ENCODE measurements at regions not wholly inside any gene's neighbourhood (a gene's known extent, or its start where the extent isn't known, plus 50 kb on each side); places are given as distances from the start of the nearest gene placed in this dataset.

DNA sequence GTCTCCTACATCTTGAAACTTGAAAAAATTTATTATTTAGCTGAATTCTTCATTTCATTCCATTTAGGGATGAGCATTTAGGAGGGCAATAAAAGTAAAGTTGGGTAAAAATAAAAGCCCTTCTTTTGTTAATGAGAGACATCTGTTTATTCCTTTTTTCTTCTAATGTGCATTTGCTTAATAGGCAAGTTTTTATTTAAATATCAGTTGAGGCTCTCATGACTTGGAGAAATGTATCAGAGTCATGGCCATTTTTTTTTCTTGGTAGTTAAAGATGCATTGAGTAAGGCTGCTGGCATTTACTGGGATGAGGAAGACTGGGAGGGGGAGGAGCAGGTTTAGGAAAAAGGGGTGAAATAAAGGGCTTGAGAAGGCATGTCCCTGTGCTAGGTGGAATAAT, 609.9 kb upstream of the TMEM132C start:
- Histone ChIP-seq H3K9me3 (ENCODE audit: control insufficient read depth in 2 of 2, insufficient read depth in 1 of 2, low read depth in 1 of 2, low read length in 1 of 2) (peaks cover 0 to 6% of the 10 kb centered on the region in 2 donors), H3K27ac (ENCODE audit: low read depth in 2 of 2, low read length in 1 of 2) (no peak overlapping the region), H3K4me3 (ENCODE audit: low read depth in 1 of 2, low read length in 2 of 2) (no peak overlapping the region), H3K36me3 (ENCODE audit: control insufficient read depth in 2 of 2, insufficient read depth in 2 of 2, low read length in 1 of 2) (no peaks in the 10 kb centered on the region), H3K4me1 (ENCODE audit: control insufficient read depth in 2 of 2, insufficient read depth in 2 of 2, low read length in 1 of 2) (no peaks in the 10 kb centered on the region), H3K27me3 (ENCODE audit: control insufficient read depth in 1 of 2, insufficient read depth in 2 of 2, low read length in 2 of 2) (no peaks in the 10 kb centered on the region)

GRCh38 chr12:127660961-127661360, 606.0 kb upstream of the TMEM132C start:
- H3K9me3 ChIP-seq (ENCODE audit: control insufficient read depth in 2 of 2, insufficient read depth in 1 of 2, low read depth in 1 of 2, low read length in 1 of 2) = peaks cover 0 to 6% of the 10 kb centered on the region in 2 donors
- WGBS, 2 donors = 38 to 47% methylated on average over 2 of the region's 2 CpGs
- no peak overlapping the region for H3K4me3 ChIP-seq (ENCODE audit: low read depth in 1 of 2, low read length in 2 of 2)
- H3K27me3 ChIP-seq (ENCODE audit: control insufficient read depth in 1 of 2, insufficient read depth in 2 of 2, low read length in 2 of 2) = no peaks in the 10 kb centered on the region
- no peaks in the 10 kb centered on the region for H3K4me1 ChIP-seq (ENCODE audit: control insufficient read depth in 2 of 2, insufficient read depth in 2 of 2, low read length in 1 of 2)
- no peak overlapping the region for H3K27ac ChIP-seq (ENCODE audit: low read depth in 2 of 2, low read length in 1 of 2)
- no peaks in the 10 kb centered on the region for H3K36me3 ChIP-seq (ENCODE audit: control insufficient read depth in 2 of 2, insufficient read depth in 2 of 2, low read length in 1 of 2)

DNA sequence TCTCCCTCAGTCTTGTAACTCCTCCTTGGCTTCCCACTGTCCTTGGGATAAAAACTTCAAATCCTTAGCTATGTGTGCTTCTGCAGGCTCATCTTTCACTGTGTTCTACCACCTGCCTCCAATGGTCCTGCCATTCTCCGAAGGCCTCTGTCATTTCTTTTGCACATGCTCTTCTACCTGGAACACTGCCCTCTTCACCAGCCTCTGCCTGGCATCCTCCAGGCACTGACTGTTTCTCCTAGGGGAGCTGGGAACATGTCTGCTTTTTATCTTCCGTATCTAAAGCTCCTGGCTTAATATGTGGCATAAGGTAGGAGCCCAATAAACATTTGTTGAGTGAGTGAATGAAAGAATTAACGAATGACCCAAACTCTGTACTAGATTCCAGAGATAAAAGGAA, 603.3 kb upstream of the TMEM132C start:
- no peaks in the 10 kb centered on the region for H3K4me1 ChIP-seq (ENCODE audit: control insufficient read depth in 2 of 2, insufficient read depth in 2 of 2, low read length in 1 of 2)
- H3K27me3 ChIP-seq (ENCODE audit: control insufficient read depth in 1 of 2, insufficient read depth in 2 of 2, low read length in 2 of 2) = no peaks in the 10 kb centered on the region
- 73 to 74% methylated on average over 3 of the region's 3 CpGs for WGBS, 2 donors
- H3K9me3 ChIP-seq (ENCODE audit: control insufficient read depth in 2 of 2, insufficient read depth in 1 of 2, low read depth in 1 of 2, low read length in 1 of 2) = no peaks in the 10 kb centered on the region
- no peak overlapping the region for H3K27ac ChIP-seq (ENCODE audit: low read depth in 2 of 2, low read length in 1 of 2)
- no peak overlapping the region for H3K4me3 ChIP-seq (ENCODE audit: low read depth in 1 of 2, low read length in 2 of 2)
- H3K36me3 ChIP-seq (ENCODE audit: control insufficient read depth in 2 of 2, insufficient read depth in 2 of 2, low read length in 1 of 2) = no peaks in the 10 kb centered on the region

DNA sequence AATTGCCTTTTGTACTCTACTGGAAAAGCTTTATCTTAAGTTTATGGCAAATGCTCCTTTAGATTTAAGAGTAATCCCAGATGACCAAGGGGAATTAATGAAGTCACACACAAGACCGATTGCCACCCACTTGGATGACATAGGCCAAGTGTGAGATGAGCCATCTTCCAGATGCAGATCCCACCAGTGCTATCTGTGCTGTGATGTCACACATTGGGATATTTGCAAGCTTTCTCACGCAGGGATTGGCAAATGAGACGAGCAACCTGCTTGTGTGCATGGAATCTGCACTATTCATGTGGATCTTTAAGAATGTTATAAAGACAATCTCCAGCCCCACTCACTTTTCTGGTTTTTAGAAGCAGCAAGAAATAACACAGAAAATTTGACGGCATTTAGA, 602.1 kb upstream of the TMEM132C start:
- Histone ChIP-seq H3K27ac (ENCODE audit: low read depth in 2 of 2, low read length in 1 of 2) (no peak overlapping the region), H3K27me3 (ENCODE audit: control insufficient read depth in 1 of 2, insufficient read depth in 2 of 2, low read length in 2 of 2) (no peaks in the 10 kb centered on the region), H3K36me3 (ENCODE audit: control insufficient read depth in 2 of 2, insufficient read depth in 2 of 2, low read length in 1 of 2) (no peaks in the 10 kb centered on the region), H3K9me3 (ENCODE audit: control insufficient read depth in 2 of 2, insufficient read depth in 1 of 2, low read depth in 1 of 2, low read length in 1 of 2) (no peaks in the 10 kb centered on the region), H3K4me1 (ENCODE audit: control insufficient read depth in 2 of 2, insufficient read depth in 2 of 2, low read length in 1 of 2) (no peaks in the 10 kb centered on the region), H3K4me3 (ENCODE audit: low read depth in 1 of 2, low read length in 2 of 2) (no peak overlapping the region)
- 70 to 76% methylated on average over 4 of the region's 4 CpGs for WGBS, 2 donors

GRCh38 chr12:127667131-127667685, 599.8 kb upstream of the TMEM132C start:
- 63 to 64% methylated on average over 3 of the region's 3 CpGs for WGBS, 2 donors
- Histone ChIP-seq H3K36me3 (ENCODE audit: control insufficient read depth in 2 of 2, insufficient read depth in 2 of 2, low read length in 1 of 2) (no peaks in the 10 kb centered on the region), H3K27me3 (ENCODE audit: control insufficient read depth in 1 of 2, insufficient read depth in 2 of 2, low read length in 2 of 2) (no peaks in the 10 kb centered on the region)

DNA sequence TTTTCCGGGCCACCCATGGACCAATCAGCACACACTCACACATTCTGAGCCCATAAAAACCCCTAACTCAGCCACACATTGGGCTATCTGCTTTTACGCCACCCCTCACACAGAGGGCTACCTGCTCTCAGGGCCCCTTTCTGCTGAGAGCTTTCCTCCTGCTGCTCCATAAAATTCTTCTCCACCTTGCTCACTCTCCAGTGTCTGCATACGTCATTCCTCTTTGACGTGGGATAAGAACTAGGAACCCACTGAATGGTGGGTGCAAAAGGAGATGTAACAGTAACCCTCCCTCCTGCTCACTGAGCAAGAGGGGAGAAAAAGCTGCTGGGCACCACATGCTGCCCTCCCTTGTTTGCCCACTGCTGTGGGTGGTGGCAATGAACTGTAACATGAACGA, 596.7 kb upstream of the TMEM132C start:
- no peaks in the 10 kb centered on the region for H3K27me3 ChIP-seq (ENCODE audit: control insufficient read depth in 1 of 2, insufficient read depth in 2 of 2, low read length in 2 of 2)
- H3K9me3 ChIP-seq (ENCODE audit: control insufficient read depth in 2 of 2, insufficient read depth in 1 of 2, low read depth in 1 of 2, low read length in 1 of 2) = no peaks in the 10 kb centered on the region
- H3K36me3 ChIP-seq (ENCODE audit: control insufficient read depth in 2 of 2, insufficient read depth in 2 of 2, low read length in 1 of 2) = no peaks in the 10 kb centered on the region
- WGBS, 2 donors = 90 to 91% methylated on average over 5 of the region's 5 CpGs
- H3K4me1 ChIP-seq (ENCODE audit: control insufficient read depth in 2 of 2, insufficient read depth in 2 of 2, low read length in 1 of 2) = no peaks in the 10 kb centered on the region
- H3K4me3 ChIP-seq (ENCODE audit: low read depth in 1 of 2, low read length in 2 of 2) = no peak overlapping the region
- no peak overlapping the region for H3K27ac ChIP-seq (ENCODE audit: low read depth in 2 of 2, low read length in 1 of 2)

More at GRCh38 chr12:127667131-127667685, 599.8 kb upstream of the TMEM132C start:
- Histone ChIP-seq H3K4me1 (ENCODE audit: control insufficient read depth in 2 of 2, insufficient read depth in 2 of 2, low read length in 1 of 2) (no peaks in the 10 kb centered on the region), H3K4me3 (ENCODE audit: low read depth in 1 of 2, low read length in 2 of 2) (no peak overlapping the region), H3K27ac (ENCODE audit: low read depth in 2 of 2, low read length in 1 of 2) (no peak overlapping the region), H3K9me3 (ENCODE audit: control insufficient read depth in 2 of 2, insufficient read depth in 1 of 2, low read depth in 1 of 2, low read length in 1 of 2) (no peaks in the 10 kb centered on the region)

DNA sequence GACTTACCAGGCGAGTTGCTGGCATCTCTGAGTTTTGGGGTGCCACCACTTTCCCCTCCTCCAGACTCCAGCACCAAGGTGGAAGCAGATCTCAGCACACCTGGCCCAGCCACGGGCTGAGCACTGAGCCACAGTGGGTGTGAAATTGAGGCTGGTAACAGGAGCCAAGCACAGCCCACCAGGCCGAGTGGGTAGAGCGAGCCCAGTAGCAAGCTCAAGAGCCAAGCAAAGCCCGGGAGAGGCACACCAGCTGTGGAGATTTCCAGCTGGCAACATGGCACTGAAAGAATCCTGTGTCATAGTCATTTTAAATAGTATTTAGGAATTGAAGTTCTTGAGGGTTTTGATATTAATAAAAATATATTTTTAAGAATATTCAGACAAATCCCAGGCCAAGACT, 596.2 kb upstream of the TMEM132C start:
- H3K4me3 ChIP-seq (ENCODE audit: low read depth in 1 of 2, low read length in 2 of 2) = no peak overlapping the region
- H3K27me3 ChIP-seq (ENCODE audit: control insufficient read depth in 1 of 2, insufficient read depth in 2 of 2, low read length in 2 of 2) = no peaks in the 10 kb centered on the region
- no peaks in the 10 kb centered on the region for H3K4me1 ChIP-seq (ENCODE audit: control insufficient read depth in 2 of 2, insufficient read depth in 2 of 2, low read length in 1 of 2)
- no peaks in the 10 kb centered on the region for H3K9me3 ChIP-seq (ENCODE audit: control insufficient read depth in 2 of 2, insufficient read depth in 1 of 2, low read depth in 1 of 2, low read length in 1 of 2)
- WGBS, 2 donors = 81 to 84% methylated on average over 5 of the region's 5 CpGs
- no peak overlapping the region for H3K27ac ChIP-seq (ENCODE audit: low read depth in 2 of 2, low read length in 1 of 2)
- H3K36me3 ChIP-seq (ENCODE audit: control insufficient read depth in 2 of 2, insufficient read depth in 2 of 2, low read length in 1 of 2) = no peaks in the 10 kb centered on the region

- H3K27ac ChIP-seq (ENCODE audit: low read depth in 2 of 2, low read length in 1 of 2) = no peak overlapping the region
- no peaks in the 10 kb centered on the region for H3K9me3 ChIP-seq (ENCODE audit: control insufficient read depth in 2 of 2, insufficient read depth in 1 of 2, low read depth in 1 of 2, low read length in 1 of 2)
- H3K36me3 ChIP-seq (ENCODE audit: control insufficient read depth in 2 of 2, insufficient read depth in 2 of 2, low read length in 1 of 2) = no peaks in the 10 kb centered on the region
- 80 to 82% methylated on average over 6 of the region's 6 CpGs for WGBS, 2 donors
- no peak overlapping the region for H3K4me3 ChIP-seq (ENCODE audit: low read depth in 1 of 2, low read length in 2 of 2)
- H3K4me1 ChIP-seq (ENCODE audit: control insufficient read depth in 2 of 2, insufficient read depth in 2 of 2, low read length in 1 of 2) = no peaks in the 10 kb centered on the region
- H3K27me3 ChIP-seq (ENCODE audit: control insufficient read depth in 1 of 2, insufficient read depth in 2 of 2, low read length in 2 of 2) = no peaks in the 10 kb centered on the region
These were observed 591.0 kb upstream of the TMEM132C start for GRCh38 chr12:127675936-127676335.

GRCh38 chr12:127677537-127678131, 589.3 kb upstream of the TMEM132C start:
- H3K27me3 ChIP-seq (ENCODE audit: control insufficient read depth in 1 of 2, insufficient read depth in 2 of 2, low read length in 2 of 2) = no peaks in the 10 kb centered on the region
- no peaks in the 10 kb centered on the region for H3K36me3 ChIP-seq (ENCODE audit: control insufficient read depth in 2 of 2, insufficient read depth in 2 of 2, low read length in 1 of 2)
- no peak overlapping the region for H3K27ac ChIP-seq (ENCODE audit: low read depth in 2 of 2, low read length in 1 of 2)
- WGBS, 2 donors = 27 to 28% methylated on average over 10 of the region's 10 CpGs
- H3K4me3 ChIP-seq (ENCODE audit: low read depth in 1 of 2, low read length in 2 of 2) = no peak overlapping the region
- no peaks in the 10 kb centered on the region for H3K9me3 ChIP-seq (ENCODE audit: control insufficient read depth in 2 of 2, insufficient read depth in 1 of 2, low read depth in 1 of 2, low read length in 1 of 2)
- no peaks in the 10 kb centered on the region for H3K4me1 ChIP-seq (ENCODE audit: control insufficient read depth in 2 of 2, insufficient read depth in 2 of 2, low read length in 1 of 2)

- H3K36me3 ChIP-seq (ENCODE audit: control insufficient read depth in 2 of 2, insufficient read depth in 2 of 2, low read length in 1 of 2) = no peaks in the 10 kb centered on the region
- H3K4me1 ChIP-seq (ENCODE audit: control insufficient read depth in 2 of 2, insufficient read depth in 2 of 2, low read length in 1 of 2) = no peaks in the 10 kb centered on the region
- H3K27me3 ChIP-seq (ENCODE audit: control insufficient read depth in 1 of 2, insufficient read depth in 2 of 2, low read length in 2 of 2) = no peaks in the 10 kb centered on the region
- peaks cover 0 to 2% of the 10 kb centered on the region in 2 donors for H3K9me3 ChIP-seq (ENCODE audit: control insufficient read depth in 2 of 2, insufficient read depth in 1 of 2, low read depth in 1 of 2, low read length in 1 of 2)
- 78 to 81% methylated on average over 7 of the region's 7 CpGs for WGBS, 2 donors
- no peak overlapping the region for H3K27ac ChIP-seq (ENCODE audit: low read depth in 2 of 2, low read length in 1 of 2)
- no peak overlapping the region for H3K4me3 ChIP-seq (ENCODE audit: low read depth in 1 of 2, low read length in 2 of 2)
These were observed 588.0 kb upstream of the TMEM132C start for GRCh38 chr12:127678945-127679344.
